AG04449 (cell line): ENCODE measurements at regions not wholly inside any gene's neighbourhood (a gene's known extent, or its start where the extent isn't known, plus 50 kb on each side); places are given as distances from the start of the nearest gene placed in this dataset.

Experiments used
- CTCF ChIA-PET: fragments of 350-600 bp; formaldehyde crosslinking; extraction: SDS; loops from one replicate; lab custom pipeline; 2021; ENCODE audit warnings: antibody characterized with exemption; lab: Yijun Ruan, JAX
- POLR2A ChIA-PET: fragments of 400-600, 350-600 bp; formaldehyde crosslinking; extraction: SDS; loops from one replicate; lab custom pipeline; 2020; ENCODE audit warnings: antibody characterized with exemption, inconsistent platforms; lab: Yijun Ruan, JAX
- DNase-seq: peaks from one replicate; pipeline ENCODE4 v3.0.0-alpha.2; 2010; ENCODE audit warnings: low read depth, low spot score
- H3K4me3 ChIP-seq: 2 replicates; pipeline ENCODE4 v1.5.1; 2011; ENCODE audit warnings: low read depth, mild to moderate bottlenecking, control low read depth, low read length
- CTCF ChIP-seq: IDR thresholded peaks from one replicate; pipeline ENCODE4 v1.5.1; 2011; ENCODE audit warnings: mild to moderate bottlenecking, moderate library complexity, low read length, control low read depth, inconsistent platforms; ENCODE audit not compliant: insufficient read depth; ENCODE audit errors: missing control alignments

- H3K4me3 ChIP-seq: no peak overlapping the region
- DNase-seq: no peak
- no peak for TF ChIP-seq CTCF
- ChIA-PET POLR2A (interaction anchor here (1.2 to 1.3 kb wide), 3 partner anchors 33 to 346 kb away, joined by 3 to 5 read pairs (median 3); no protein-coding TSS in a partner anchor), CTCF (interaction anchor here (1.0 to 6.0 kb wide), 3 partner anchors 9 to 345 kb away, joined by 3 to 46 read pairs (median 4); partner anchors contain the start of gene RGMB)
Observed at GRCh38 chr5:98424681-98425450, 348.6 kb upstream of the RGMB start.

GRCh38 chr5:98425640-98426039 is 347.8 kb upstream of the RGMB start:
- no peak for DNase-seq
- ChIA-PET CTCF (interaction anchor here (1.5 to 6.0 kb wide), 2 partner anchors 10 to 344 kb away, joined by 3 to 46 read pairs; partner anchors contain the start of gene RGMB), POLR2A (interaction anchor here (1.2 to 1.3 kb wide), 2 partner anchors 33 to 345 kb away, joined by 3 read pairs; no protein-coding TSS in a partner anchor)
- H3K4me3 ChIP-seq: no peak overlapping the region
- no peak for TF ChIP-seq CTCF

- ChIA-PET CTCF (interaction anchor here (1.1 to 6.0 kb wide), 4 partner anchors 10 to 341 kb away, joined by 3 to 46 read pairs (median 4); partner anchors contain the start of gene RGMB), POLR2A (no interaction called here)
- no peak for DNase-seq
- H3K4me3 ChIP-seq: no peak overlapping the region
- TF ChIP-seq CTCF: no peak
Observed at GRCh38 chr5:98428806-98429205, 344.7 kb upstream of the RGMB start.

- no peak overlapping the region for H3K4me3 ChIP-seq
- no peak for TF ChIP-seq CTCF
- ChIA-PET CTCF (interaction anchor here (1.9 to 2.0 kb wide), 2 partner anchors 15 to 336 kb away, joined by 4 to 8 read pairs; no protein-coding TSS in a partner anchor), POLR2A (no interaction called here)
- DNase-seq: no peak
Observed at GRCh38 chr5:98432378-98432777, 341.1 kb upstream of the RGMB start.

GRCh38 chr5:98433022-98433421 is 340.4 kb upstream of the RGMB start:
- no peak overlapping the region for H3K4me3 ChIP-seq
- CTCF ChIA-PET: interaction anchor here (1.9 kb wide), 1 partner anchor 336 kb away, joined by 8 read pairs; no protein-coding TSS in a partner anchor
- no peak for TF ChIP-seq CTCF
- POLR2A ChIA-PET: no interaction called here
- no peak for DNase-seq

GRCh38 chr5:98433673-98434072 is 339.8 kb upstream of the RGMB start:
- H3K4me3 ChIP-seq: no peak overlapping the region
- ChIA-PET CTCF (no interaction called here), POLR2A (no interaction called here)
- DNase-seq: no peak
- TF ChIP-seq CTCF: no peak
